Esophagus squamous epithelium (tissue), 5 donors: ENCODE measurements at regions not wholly inside any gene's neighbourhood (a gene's known extent, or its start where the extent isn't known, plus 50 kb on each side); places are given as distances from the start of the nearest gene placed in this dataset.

ENCODE experiments used
- DNase-seq: peaks from one replicate; lab custom pipeline; 2025; lab: John Stamatoyannopoulos, UW
- H3K27ac ChIP-seq, 4 donors: fragments of 200-600 bp; sonication (generic); one replicate each; pipeline ENCODE4 v1.5.1; 2016 to 2019; ENCODE audit warnings: mild to moderate bottlenecking in 1 of 4
- H3K27me3 ChIP-seq, 4 donors: fragments of 200-600 bp; sonication (generic); 1 replicate in 3 of 4; 2 replicates in 1 of 4; pipeline versions ENCODE4 v1.5.1 to v1.6.0; 2017 to 2021; ENCODE audit warnings: antibody characterized with exemption in 1 of 4
- H3K36me3 ChIP-seq, 3 donors: fragments of 200-600 bp; sonication (generic); one replicate each; pipeline ENCODE4 v1.5.1; 2016 to 2019
- H3K4me1 ChIP-seq, 3 donors: fragments of 200-600 bp; sonication (generic); one replicate each; pipeline ENCODE4 v1.5.1; 2017 to 2019
- H3K4me3 ChIP-seq, 4 donors: fragments of 200-600 bp; sonication (generic); 1 replicate in 3 of 4; 2 replicates in 1 of 4; pipeline ENCODE4 v1.5.1; 2016 to 2019; ENCODE audit warnings: mild to moderate bottlenecking in 2 of 4, moderate library complexity in 1 of 4
- H3K9me3 ChIP-seq, 3 donors: fragments of 200-600 bp; sonication (generic); one replicate each; pipeline ENCODE4 v1.5.1; 2016 to 2019
- CTCF ChIP-seq, 6 experiments: fragments of 450-650 bp in 4 of 6; fragments of 200-600 bp in 2 of 6; sonication (generic) in 2 of 6; IDR thresholded peaks; one replicate each; pipeline ENCODE4 v1.5.1; 2016 to 2019; ENCODE audit warnings: antibody characterized with exemption in 6 of 6, mild to moderate bottlenecking in 4 of 6, moderate library complexity in 4 of 6
- POLR2A ChIP-seq, 4 donors: fragments of 450-650 bp; IDR thresholded peaks; one replicate each; pipeline ENCODE4 v1.6.1; 2017; ENCODE audit warnings: antibody characterized with exemption in 4 of 4, mild to moderate bottlenecking in 4 of 4, moderate library complexity in 3 of 4
- WGBS, 2 donors: methylation state at CpG; one replicate each; pipeline ENCODE4 v1.1.5; 2018; 5-methylcytosine and 5-hydroxymethylcytosine counted together
- intact Hi-C: fragments of 100-400 bp; cut with DNase I; formaldehyde crosslinking; loops from one replicate; pipeline ENCODE4 v1.15.0; 2022
- donor health status: DM: yes; HTN: yes; CAD: no.

- H3K27me3 ChIP-seq = no peaks in the 10 kb centered on the region
- intact Hi-C loops = no loop called here
- H3K36me3 ChIP-seq = no peaks in the 10 kb centered on the region
- H3K27ac ChIP-seq = no peak overlapping the region
- DNase-seq = no peak
- WGBS, 2 donors = 50 to 55% methylated on average over 13 to 14 of the region's 15 CpGs
- H3K4me1 ChIP-seq = no peaks in the 10 kb centered on the region
- no peak overlapping the region for H3K4me3 ChIP-seq
- H3K9me3 ChIP-seq = no peaks in the 10 kb centered on the region
- TF ChIP-seq CTCF (IDR thresholded peaks at IDR 0.05) (no peak), POLR2A (IDR thresholded peaks at IDR 0.05) (no peak)
These were observed 67.2 kb upstream of the IER5L start for GRCh38 chr9:129245276-129245675.

- intact Hi-C loops = no loop called here
- no peaks in the 10 kb centered on the region for H3K27me3 ChIP-seq
- no peaks in the 10 kb centered on the region for H3K36me3 ChIP-seq
- no peak overlapping the region for H3K4me3 ChIP-seq
- H3K4me1 ChIP-seq = no peaks in the 10 kb centered on the region
- no peaks in the 10 kb centered on the region for H3K9me3 ChIP-seq
- 70 to 77% methylated on average over 14 to 17 of the region's 20 CpGs for WGBS, 2 donors
- no peak for DNase-seq
- H3K27ac ChIP-seq = peak overlapping the region in 3 of 4 donors; percentile 44 to 74 (median 60)
- TF ChIP-seq CTCF (IDR thresholded peaks at IDR 0.05) (no peak), POLR2A (IDR thresholded peaks at IDR 0.05) (peak in 1 of 4 donors; percentile 11)
These were observed 65.0 kb upstream of the IER5L start for GRCh38 chr9:129242971-129243561.

GRCh38 chr9:129242191-129242941 lies 64.3 kb upstream of the IER5L start:
- 74 to 85% methylated on average over 11 to 15 of the region's 15 CpGs for WGBS, 2 donors
- intact Hi-C loops = no loop called here
- H3K36me3 ChIP-seq = no peaks in the 10 kb centered on the region
- TF ChIP-seq CTCF (IDR thresholded peaks at IDR 0.05) (no peak), POLR2A (IDR thresholded peaks at IDR 0.05) (no peak)
- no peak for DNase-seq
- no peak overlapping the region for H3K4me3 ChIP-seq
- peak overlapping the region in 3 of 4 donors; percentile 44 to 74 (median 60) for H3K27ac ChIP-seq
- no peaks in the 10 kb centered on the region for H3K27me3 ChIP-seq
- no peaks in the 10 kb centered on the region for H3K9me3 ChIP-seq
- peaks cover 2 to 5% (median 2%) of the 10 kb centered on the region in 3 donors for H3K4me1 ChIP-seq

GRCh38 chr9:129241725-129242124 lies 63.7 kb upstream of the IER5L start:
- Histone ChIP-seq H3K4me3 (no peak overlapping the region), H3K9me3 (no peaks in the 10 kb centered on the region), H3K4me1 (peaks cover 4 to 12% (median 8%) of the 10 kb centered on the region in 3 donors), H3K36me3 (no peaks in the 10 kb centered on the region), H3K27ac (peak overlapping the region in 1 of 4 donors; percentile 74), H3K27me3 (no peaks in the 10 kb centered on the region)
- intact Hi-C loops = no loop called here
- no CpG with 5 or more reads among the region's 2 CpGs for WGBS, 2 donors
- DNase-seq = no peak
- TF ChIP-seq CTCF (IDR thresholded peaks at IDR 0.05) (no peak), POLR2A (IDR thresholded peaks at IDR 0.05) (no peak)

GRCh38 chr9:129240581-129241211 lies 62.6 kb upstream of the IER5L start:
- no peaks in the 10 kb centered on the region for H3K27me3 ChIP-seq
- intact Hi-C loops = no loop called here
- no peak overlapping the region for H3K27ac ChIP-seq
- H3K4me3 ChIP-seq = no peak overlapping the region
- no peaks in the 10 kb centered on the region for H3K9me3 ChIP-seq
- TF ChIP-seq POLR2A (IDR thresholded peaks at IDR 0.05) (no peak), CTCF (IDR thresholded peaks at IDR 0.05) (no peak)
- H3K4me1 ChIP-seq = peaks cover 4 to 12% (median 8%) of the 10 kb centered on the region in 3 donors
- no peak for DNase-seq
- H3K36me3 ChIP-seq = no peaks in the 10 kb centered on the region
- WGBS, 2 donors = 95 to 96% methylated on average over 2 of the region's 3 CpGs
